Thyroid gland (tissue), 4 donors: ENCODE measurements at regions not wholly inside any gene's neighbourhood (a gene's known extent, or its start where the extent isn't known, plus 50 kb on each side); places are given as distances from the start of the nearest gene placed in this dataset.

Experiments used
- DNase-seq, 2 donors: peaks; one replicate each; pipeline ENCODE4 v3.0.0-alpha.2; 2019
- H3K27ac ChIP-seq, 3 donors: fragments of 200-600 bp; sonication (generic); 1 replicate in 2 of 3; 2 replicates in 1 of 3; pipeline ENCODE4 v1.5.1; 2016 to 2019; ENCODE audit warnings: mild to moderate bottlenecking in 1 of 3, moderate library complexity in 1 of 3
- H3K27me3 ChIP-seq: fragments of 200-600 bp; sonication (generic); one replicate; pipeline ENCODE4 v1.5.1; 2019
- H3K36me3 ChIP-seq, 2 donors: fragments of 200-600 bp; sonication (generic); one replicate each; pipeline ENCODE4 v1.5.1; 2016 to 2019
- H3K4me1 ChIP-seq, 2 donors: fragments of 200-600 bp; sonication (generic); one replicate each; pipeline ENCODE4 v1.5.1; 2017 to 2019
- H3K4me3 ChIP-seq, 3 donors: fragments of 200-600 bp; sonication (generic); replicated peaks in 1 of 3; 1 replicate in 2 of 3; 2 replicates in 1 of 3; pipeline ENCODE4 v1.5.1; 2016; ENCODE audit warnings: mild to moderate bottlenecking in 1 of 3
- H3K9me3 ChIP-seq: fragments of 200-600 bp; sonication (generic); one replicate; pipeline ENCODE4 v1.5.1; 2017
- POLR2A ChIP-seq, 2 donors: fragments of 450-650 bp; IDR thresholded peaks; one replicate each; pipeline ENCODE4 v1.6.1; 2017; ENCODE audit warnings: antibody characterized with exemption in 2 of 2, mild to moderate bottlenecking in 2 of 2, moderate library complexity in 1 of 2
- WGBS, 2 donors: methylation state at CpG; one replicate each; pipeline ENCODE4 v1.1.5; 2017; 5-methylcytosine and 5-hydroxymethylcytosine counted together
- intact Hi-C: fragments of 100-400 bp; cut with DNase I; formaldehyde crosslinking; loops from one replicate; pipeline ENCODE4 v1.15.1; 2023
- TF ChIP-seq, protein P1 (sequence below), 6 experiments: fragments of 200-600 bp in 3 of 6; fragments of 450-650 bp in 3 of 6; sonication (generic) in 3 of 6; IDR thresholded peaks; one replicate each; pipeline ENCODE4 v1.5.1; 2016 to 2019; ENCODE audit warnings: antibody characterized with exemption in 6 of 6, mild to moderate bottlenecking in 2 of 6, inconsistent platforms in 1 of 6, moderate library complexity in 1 of 6

DNA sequence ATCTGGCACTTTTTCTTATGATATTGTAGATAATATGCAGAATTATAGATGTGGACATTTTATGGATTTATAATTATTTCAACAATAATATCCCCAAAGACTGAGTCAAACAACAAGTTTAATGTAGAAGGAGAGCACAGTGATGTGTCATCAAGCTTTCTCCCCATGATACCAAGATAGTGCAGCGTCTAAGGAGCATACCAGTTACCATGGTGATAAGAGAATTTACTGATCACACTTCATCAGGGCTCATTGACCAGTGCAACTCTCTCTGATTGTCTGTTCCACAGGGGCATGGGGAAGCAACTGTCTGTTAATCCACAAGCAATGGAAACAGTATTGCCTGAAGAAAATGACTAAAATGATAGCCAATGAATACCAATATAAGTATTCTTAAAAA is 209.6 kb upstream of the DPYD start:
- intact Hi-C loops: no loop called here

DNA sequence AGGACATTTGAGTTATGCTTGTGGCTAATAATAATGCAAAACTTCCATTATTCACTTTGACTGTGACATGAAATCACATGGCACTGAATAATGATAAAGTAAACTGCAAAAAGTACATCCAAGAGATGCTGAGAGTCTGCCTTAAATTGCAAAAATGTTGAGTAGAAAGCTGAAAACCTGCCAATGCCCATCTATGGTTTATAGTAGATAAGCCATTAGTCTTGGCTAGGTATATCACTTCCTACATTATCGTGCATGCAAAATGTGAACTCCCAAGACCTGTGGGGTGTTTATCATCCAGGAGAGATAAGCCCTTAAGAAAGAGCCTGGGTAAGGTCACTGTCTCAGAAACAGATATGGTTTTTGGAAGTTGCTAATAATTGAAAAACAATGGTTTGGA is 208.7 kb upstream of the DPYD start:
- no peaks in the 10 kb centered on the region for H3K36me3 ChIP-seq
- H3K4me1 ChIP-seq: no peaks in the 10 kb centered on the region
- intact Hi-C loops: no loop called here
- TF ChIP-seq POLR2A (IDR thresholded peaks at IDR 0.05): no peak
- DNase-seq: no peak
- H3K9me3 ChIP-seq: no peaks in the 10 kb centered on the region
- WGBS, 2 donors: 68 to 86% methylated on average over 1 of the region's 1 CpG
- H3K27ac ChIP-seq: no peak overlapping the region
- no peak overlapping the region for H3K4me3 ChIP-seq
- no peaks in the 10 kb centered on the region for H3K27me3 ChIP-seq

More for the DNA sequence above, 209.6 kb upstream of the DPYD start:
- 49 to 61% methylated on average over 1 of the region's 1 CpG for WGBS, 2 donors
- no peaks in the 10 kb centered on the region for H3K36me3 ChIP-seq
- no peak for DNase-seq
- H3K27ac ChIP-seq: no peak overlapping the region
- H3K27me3 ChIP-seq: no peaks in the 10 kb centered on the region
- H3K4me1 ChIP-seq: no peaks in the 10 kb centered on the region
- no peaks in the 10 kb centered on the region for H3K9me3 ChIP-seq
- H3K4me3 ChIP-seq: no peak overlapping the region
- TF ChIP-seq, protein P1, sequence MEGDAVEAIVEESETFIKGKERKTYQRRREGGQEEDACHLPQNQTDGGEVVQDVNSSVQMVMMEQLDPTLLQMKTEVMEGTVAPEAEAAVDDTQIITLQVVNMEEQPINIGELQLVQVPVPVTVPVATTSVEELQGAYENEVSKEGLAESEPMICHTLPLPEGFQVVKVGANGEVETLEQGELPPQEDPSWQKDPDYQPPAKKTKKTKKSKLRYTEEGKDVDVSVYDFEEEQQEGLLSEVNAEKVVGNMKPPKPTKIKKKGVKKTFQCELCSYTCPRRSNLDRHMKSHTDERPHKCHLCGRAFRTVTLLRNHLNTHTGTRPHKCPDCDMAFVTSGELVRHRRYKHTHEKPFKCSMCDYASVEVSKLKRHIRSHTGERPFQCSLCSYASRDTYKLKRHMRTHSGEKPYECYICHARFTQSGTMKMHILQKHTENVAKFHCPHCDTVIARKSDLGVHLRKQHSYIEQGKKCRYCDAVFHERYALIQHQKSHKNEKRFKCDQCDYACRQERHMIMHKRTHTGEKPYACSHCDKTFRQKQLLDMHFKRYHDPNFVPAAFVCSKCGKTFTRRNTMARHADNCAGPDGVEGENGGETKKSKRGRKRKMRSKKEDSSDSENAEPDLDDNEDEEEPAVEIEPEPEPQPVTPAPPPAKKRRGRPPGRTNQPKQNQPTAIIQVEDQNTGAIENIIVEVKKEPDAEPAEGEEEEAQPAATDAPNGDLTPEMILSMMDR (IDR thresholded peaks at IDR 0.05): no peak
- TF ChIP-seq POLR2A (IDR thresholded peaks at IDR 0.05): no peak

DNA sequence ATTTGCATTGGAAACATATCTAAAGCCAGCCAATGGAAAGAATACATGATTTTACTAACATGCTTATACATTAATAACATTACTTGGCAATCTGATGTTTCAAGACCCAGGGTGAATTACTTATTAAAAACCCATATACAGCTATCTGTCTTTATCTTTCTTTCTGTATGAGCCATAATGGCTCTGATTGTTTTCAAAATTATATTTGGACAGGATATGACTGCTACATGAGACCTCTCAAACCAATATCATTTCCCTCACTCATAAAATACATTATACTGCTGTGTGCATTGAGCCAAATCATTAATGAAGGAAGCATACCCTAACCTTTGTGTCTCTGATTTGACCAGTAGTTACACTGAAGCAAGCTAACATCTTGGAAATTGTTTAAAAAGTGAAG is 205.9 kb upstream of the DPYD start:
- no peaks in the 10 kb centered on the region for H3K4me1 ChIP-seq
- DNase-seq: no peak
- TF ChIP-seq, protein P1 (IDR thresholded peaks at IDR 0.05): no peak
- TF ChIP-seq POLR2A (IDR thresholded peaks at IDR 0.05): no peak
- intact Hi-C loops: no loop called here
- no peak overlapping the region for H3K4me3 ChIP-seq
- no peaks in the 10 kb centered on the region for H3K9me3 ChIP-seq
- no peaks in the 10 kb centered on the region for H3K36me3 ChIP-seq
- H3K27ac ChIP-seq: no peak overlapping the region
- no peaks in the 10 kb centered on the region for H3K27me3 ChIP-seq

DNA sequence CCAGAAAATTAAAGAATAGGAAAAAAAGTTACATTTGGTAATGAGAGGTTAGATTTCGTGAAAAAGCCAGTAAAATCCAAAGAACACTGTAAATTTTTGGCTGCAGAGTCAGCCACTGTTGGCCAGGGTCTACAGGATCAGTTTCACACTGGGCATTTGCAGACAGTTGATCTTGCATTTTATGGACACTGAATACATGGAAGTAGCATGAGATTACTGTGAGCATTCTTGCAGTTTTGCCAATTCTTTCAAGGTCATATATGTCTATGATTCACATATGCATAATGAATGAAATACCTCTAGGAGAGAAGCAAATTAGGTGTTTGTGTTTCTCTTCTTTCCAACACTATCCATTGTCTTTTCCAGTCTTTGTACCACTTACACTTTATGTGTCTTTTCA is 200.8 kb upstream of the DPYD start:
- 0% methylated on average over 1 of the region's 1 CpG for WGBS, 2 donors
- H3K4me1 ChIP-seq: no peaks in the 10 kb centered on the region
- intact Hi-C loops: no loop called here
- TF ChIP-seq, protein P1 (IDR thresholded peaks at IDR 0.05): no peak
- TF ChIP-seq POLR2A (IDR thresholded peaks at IDR 0.05): no peak
- no peaks in the 10 kb centered on the region for H3K27me3 ChIP-seq
- H3K36me3 ChIP-seq: no peaks in the 10 kb centered on the region
- H3K9me3 ChIP-seq: no peaks in the 10 kb centered on the region
- no peak for DNase-seq
- H3K27ac ChIP-seq: no peak overlapping the region
- no peak overlapping the region for H3K4me3 ChIP-seq

DNA sequence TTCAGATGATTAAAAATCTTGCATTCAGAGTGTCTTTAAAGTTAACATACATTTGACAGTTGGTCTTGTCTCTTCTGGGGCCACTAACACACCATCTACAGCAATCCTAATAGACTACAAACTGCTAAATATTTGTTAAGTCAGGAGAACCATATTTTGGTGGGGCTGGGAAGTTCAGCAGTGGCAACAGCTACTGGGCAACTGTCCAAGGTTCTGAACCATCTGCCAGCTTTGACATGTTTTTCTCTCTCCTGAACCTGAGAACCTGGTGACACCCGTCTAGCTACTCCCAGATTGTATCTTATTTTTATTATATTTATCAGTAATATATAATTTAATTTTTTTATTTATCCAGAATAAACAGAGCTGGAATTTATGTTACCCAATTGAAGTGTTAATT is 199.0 kb upstream of the DPYD start:
- Histone ChIP-seq H3K9me3 (no peaks in the 10 kb centered on the region), H3K27me3 (no peaks in the 10 kb centered on the region), H3K4me3 (no peak overlapping the region), H3K36me3 (no peaks in the 10 kb centered on the region), H3K4me1 (no peaks in the 10 kb centered on the region), H3K27ac (no peak overlapping the region)
- 23 to 38% methylated on average over 1 of the region's 1 CpG for WGBS, 2 donors
- no peak for DNase-seq
- no peak for TF ChIP-seq POLR2A (IDR thresholded peaks at IDR 0.05)
- TF ChIP-seq, protein P1 (IDR thresholded peaks at IDR 0.05): no peak
- intact Hi-C loops: no loop called here

DNA sequence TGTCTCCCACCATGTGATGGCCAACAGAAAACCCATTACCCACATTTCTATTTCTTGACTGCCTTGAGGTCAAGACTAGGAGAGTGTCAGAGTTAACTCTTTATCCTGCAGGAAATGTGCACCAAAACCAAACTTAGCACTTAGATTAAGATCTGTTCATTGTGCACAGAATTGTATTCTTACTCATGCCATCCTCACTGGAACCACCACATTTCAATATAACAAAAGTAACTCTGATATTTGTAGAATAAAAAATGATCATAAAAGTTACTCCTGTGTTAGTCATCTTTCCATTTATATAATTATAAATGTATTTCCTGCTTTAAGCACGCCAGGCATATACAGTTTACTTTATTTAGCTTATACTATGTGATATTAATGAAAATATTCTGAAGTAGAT is 193.0 kb upstream of the DPYD start:
- DNase-seq: no peak
- 70 to 73% methylated on average over 1 of the region's 1 CpG for WGBS, 2 donors
- no peak for TF ChIP-seq POLR2A (IDR thresholded peaks at IDR 0.05)
- TF ChIP-seq, protein P1 (IDR thresholded peaks at IDR 0.05): no peak
- H3K36me3 ChIP-seq: no peaks in the 10 kb centered on the region
- no peak overlapping the region for H3K4me3 ChIP-seq
- no peaks in the 10 kb centered on the region for H3K27me3 ChIP-seq
- H3K4me1 ChIP-seq: no peaks in the 10 kb centered on the region
- no peak overlapping the region for H3K27ac ChIP-seq
- no peaks in the 10 kb centered on the region for H3K9me3 ChIP-seq
- intact Hi-C loops: no loop called here
